Common myeloid progenitor, CD34-positive (primary cell): ENCODE measurements at regions not wholly inside any gene's neighbourhood (a gene's known extent, or its start where the extent isn't known, plus 50 kb on each side); places are given as distances from the start of the nearest gene placed in this dataset.

Experiments
- CTCF ChIA-PET: fragments of 350-600 bp; sonication (Branson Sonifier 250); formaldehyde crosslinking; loops from one replicate; lab custom pipeline; 2021; ENCODE audit warnings: antibody characterized with exemption; lab: Charles Lee
- POLR2A ChIA-PET: fragments of 350-600 bp; sonication (Branson Sonifier 250); formaldehyde crosslinking; loops from one replicate; lab custom pipeline; 2021; ENCODE audit warnings: antibody characterized with exemption; lab: Charles Lee
- DNase-seq, 3 donors: peaks; one replicate each; pipeline versions ENCODE4 v3.0.0 to v3.0.0-alpha.2; 2013
- H3K27ac ChIP-seq, 2 experiments: 1 replicate in 1 of 2; 2 replicates in 1 of 2; pipeline ENCODE4 v1.7.0; 2013; ENCODE audit warnings: inconsistent platforms in 2 of 2, low read length in 2 of 2, mild to moderate bottlenecking in 2 of 2, low read depth in 1 of 2, moderate library complexity in 1 of 2; ENCODE audit not compliant: severe bottlenecking in 2 of 2, insufficient read depth in 1 of 2, poor library complexity in 1 of 2
- H3K27me3 ChIP-seq, 5 experiments: replicated peaks in 2 of 5; 1 replicate in 3 of 5; 2 replicates in 2 of 5; pipeline versions ENCODE4 v1.6.1 to v1.7.0; 2013; ENCODE audit warnings: low read length in 4 of 5, mild to moderate bottlenecking in 2 of 5, moderate library complexity in 2 of 5, inconsistent platforms in 1 of 5; ENCODE audit not compliant: insufficient read depth in 5 of 5, control insufficient read depth in 4 of 5
- H3K36me3 ChIP-seq, 4 experiments: 1 replicate in 2 of 4; 2 replicates in 2 of 4; pipeline versions ENCODE4 v1.6.1 to v1.7.0; 2013; ENCODE audit warnings: low read length in 3 of 4, control low read depth in 1 of 4, mild to moderate bottlenecking in 1 of 4; ENCODE audit not compliant: control insufficient read depth in 4 of 4, insufficient read depth in 4 of 4
- H3K4me1 ChIP-seq, 4 experiments: 1 replicate in 3 of 4; 2 replicates in 1 of 4; pipeline versions ENCODE4 v1.6.1 to v1.7.1; 2013; ENCODE audit warnings: low read length in 3 of 4, mild to moderate bottlenecking in 3 of 4, control low read depth in 1 of 4, inconsistent platforms in 1 of 4, moderate library complexity in 1 of 4; ENCODE audit not compliant: control insufficient read depth in 4 of 4, insufficient read depth in 4 of 4; ENCODE audit errors: control extremely low read depth in 1 of 4
- H3K4me3 ChIP-seq, 7 experiments: 1 replicate in 4 of 7; 2 replicates in 3 of 7; pipeline versions ENCODE4 v1.5.1 to v1.7.0; 2013; ENCODE audit warnings: mild to moderate bottlenecking in 7 of 7, low read length in 6 of 7, moderate library complexity in 6 of 7, inconsistent platforms in 2 of 7, low read depth in 2 of 7, control low read depth in 1 of 7; ENCODE audit not compliant: insufficient read depth in 4 of 7, control insufficient read depth in 1 of 7; ENCODE audit errors: extremely low read depth in 1 of 7
- H3K9me3 ChIP-seq, 5 experiments: 1 replicate in 4 of 5; 2 replicates in 1 of 5; pipeline versions ENCODE4 v1.6.1 to v1.7.1; 2013; ENCODE audit warnings: low read length in 4 of 5, mild to moderate bottlenecking in 2 of 5, inconsistent platforms in 1 of 5, low read depth in 1 of 5, moderate library complexity in 1 of 5; ENCODE audit not compliant: control insufficient read depth in 4 of 5, insufficient read depth in 2 of 5; ENCODE audit errors: control extremely low read depth in 1 of 5
- WGBS: methylation state at CpG from one replicate; pipeline ENCODE4 v1.1.5; 2013; ENCODE audit not compliant: insufficient coverage; 5-methylcytosine and 5-hydroxymethylcytosine counted together

DNA sequence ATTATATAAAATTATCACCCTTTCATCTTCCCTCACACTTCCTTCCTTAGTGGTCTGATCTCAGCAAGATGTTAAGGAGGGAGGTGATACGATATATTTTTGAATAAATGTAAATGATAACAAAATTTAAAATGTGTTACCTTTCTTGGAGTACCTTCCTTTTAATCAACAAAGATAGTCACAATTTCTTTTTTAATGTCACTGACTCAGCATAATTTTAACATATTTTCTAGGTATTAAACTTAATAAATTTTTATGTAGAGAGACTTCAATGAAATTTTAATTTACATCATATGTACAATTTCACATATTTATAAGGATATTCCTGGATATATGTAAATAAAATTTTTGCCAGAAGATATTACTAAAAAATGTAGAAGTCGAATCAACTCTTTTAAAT, 125.0 kb upstream of the FBN2 start:
- no CpG with 5 or more reads among the region's 2 CpGs for WGBS
- H3K27me3 ChIP-seq: no peaks in the 10 kb centered on the region
- DNase-seq: no peak
- H3K9me3 ChIP-seq: peaks cover 0 to 2% (median 0%) of the 10 kb centered on the region in 5 experiments
- CTCF ChIA-PET: no interaction called here
- H3K36me3 ChIP-seq: no peaks in the 10 kb centered on the region
- H3K4me1 ChIP-seq: no peaks in the 10 kb centered on the region
- H3K4me3 ChIP-seq: no peak overlapping the region
- POLR2A ChIA-PET: no interaction called here
- no peak overlapping the region for H3K27ac ChIP-seq

DNA sequence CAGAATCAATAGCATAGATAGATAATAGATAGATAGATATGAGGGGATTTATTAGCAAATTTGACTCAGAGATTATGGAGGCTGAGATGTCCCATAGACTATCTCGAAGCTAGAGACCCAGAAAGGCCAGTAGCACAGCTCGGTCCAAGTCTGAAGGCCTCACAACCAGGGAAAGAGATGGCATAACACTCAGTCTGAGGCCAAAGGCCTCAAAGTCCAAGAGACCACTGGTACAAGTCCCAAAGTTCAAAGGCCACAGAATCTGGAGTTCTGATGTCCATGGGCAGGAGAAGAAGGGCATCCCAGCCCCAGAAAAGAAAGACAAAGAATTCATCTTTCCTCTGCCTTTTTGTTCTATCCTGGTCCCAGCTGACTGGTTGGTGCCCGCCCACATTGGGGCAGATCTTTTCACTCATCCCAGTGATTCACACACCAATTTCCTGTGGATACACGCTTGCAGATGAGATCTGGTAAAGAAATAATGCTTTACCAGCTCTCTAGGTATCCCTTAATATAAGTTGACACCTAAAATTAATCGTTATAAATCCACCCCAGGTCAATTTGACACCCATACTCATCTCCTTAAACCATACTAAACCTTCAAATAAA, 127.8 kb upstream of the FBN2 start:
- 92% methylated on average over 4 of the region's 5 CpGs for WGBS
- no peaks in the 10 kb centered on the region for H3K36me3 ChIP-seq
- H3K27ac ChIP-seq: no peak overlapping the region
- POLR2A ChIA-PET: no interaction called here
- H3K4me1 ChIP-seq: no peaks in the 10 kb centered on the region
- H3K9me3 ChIP-seq: no peaks in the 10 kb centered on the region
- no peaks in the 10 kb centered on the region for H3K27me3 ChIP-seq
- CTCF ChIA-PET: interaction anchor here (2.0 kb wide), 1 partner anchor 10 kb away, joined by 5 read pairs; no protein-coding TSS in a partner anchor
- no peak overlapping the region for H3K4me3 ChIP-seq
- no peak for DNase-seq

DNA sequence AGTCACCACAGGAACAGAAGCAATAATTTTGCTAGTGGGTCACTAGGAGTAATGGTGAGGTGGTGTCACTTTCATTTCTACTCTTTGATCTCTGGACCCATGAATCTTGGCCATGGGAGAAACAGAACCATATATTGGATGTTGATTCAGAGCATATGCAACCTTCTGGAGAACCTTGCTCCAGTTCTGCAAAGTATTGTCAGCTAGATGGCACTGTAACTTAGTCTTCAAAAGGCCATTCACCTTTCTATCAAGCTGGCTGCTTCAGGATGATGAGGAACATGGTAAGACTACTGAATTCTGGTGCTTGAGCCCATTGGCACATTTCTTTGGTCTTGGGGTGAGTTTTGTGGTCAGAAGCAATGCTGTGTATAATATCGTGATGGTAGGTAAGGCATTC, 129.1 kb upstream of the FBN2 start:
- Histone ChIP-seq H3K4me1 (no peaks in the 10 kb centered on the region), H3K36me3 (no peaks in the 10 kb centered on the region), H3K27ac (no peak overlapping the region), H3K27me3 (no peaks in the 10 kb centered on the region), H3K9me3 (no peaks in the 10 kb centered on the region), H3K4me3 (no peak overlapping the region)
- POLR2A ChIA-PET: no interaction called here
- 100% methylated on average over 1 of the region's 1 CpG for WGBS
- CTCF ChIA-PET: interaction anchor here (2.0 kb wide), 1 partner anchor 9 kb away, joined by 5 read pairs; no protein-coding TSS in a partner anchor
- DNase-seq: no peak

DNA sequence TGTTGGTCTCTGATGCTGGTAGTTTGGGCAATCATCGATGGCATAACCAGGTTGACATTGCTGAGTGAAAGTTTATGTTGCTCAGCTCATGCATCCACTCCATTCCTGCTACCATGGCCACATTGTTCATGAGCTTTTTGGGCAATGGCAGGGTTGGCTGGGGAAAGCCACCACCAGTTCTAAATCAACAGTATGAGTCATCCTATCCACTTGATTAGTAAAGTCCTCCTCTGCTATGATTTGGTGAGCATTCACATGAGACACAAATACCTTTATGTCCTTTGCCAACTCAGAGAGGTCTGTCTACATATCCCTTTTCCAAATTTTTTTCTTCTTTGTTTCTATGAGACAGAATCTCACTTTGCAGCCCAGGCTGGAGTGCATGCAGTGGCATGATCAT, 129.7 kb upstream of the FBN2 start:
- Histone ChIP-seq H3K9me3 (no peaks in the 10 kb centered on the region), H3K36me3 (no peaks in the 10 kb centered on the region), H3K27ac (no peak overlapping the region), H3K4me3 (no peak overlapping the region), H3K27me3 (no peaks in the 10 kb centered on the region), H3K4me1 (no peaks in the 10 kb centered on the region)
- ChIA-PET POLR2A (no interaction called here), CTCF (no interaction called here)
- WGBS: 100% methylated on average over 1 of the region's 1 CpG
- DNase-seq: no peak

DNA sequence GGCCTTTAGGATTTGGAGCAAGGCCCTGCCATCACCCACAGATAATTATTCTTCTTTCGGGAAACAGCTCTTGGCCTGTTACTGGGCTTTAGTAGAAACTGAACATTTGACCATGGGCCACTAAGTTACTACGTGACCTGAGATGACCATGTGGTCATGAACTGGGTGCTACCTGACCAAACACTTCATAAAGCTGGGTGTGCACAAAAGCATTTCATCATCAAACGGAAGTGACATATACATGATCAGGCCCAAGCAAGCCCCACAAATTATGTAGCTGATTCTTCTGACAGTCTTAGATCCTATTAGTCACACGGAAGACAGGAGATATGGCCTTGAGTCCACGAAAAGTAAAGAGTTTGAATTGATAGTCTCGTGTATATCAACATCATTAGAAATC, 130.9 kb upstream of the FBN2 start:
- no peak overlapping the region for H3K4me3 ChIP-seq
- no peak for DNase-seq
- WGBS: 100% methylated on average over 3 of the region's 6 CpGs
- no peaks in the 10 kb centered on the region for H3K27me3 ChIP-seq
- H3K27ac ChIP-seq: no peak overlapping the region
- H3K36me3 ChIP-seq: no peaks in the 10 kb centered on the region
- ChIA-PET CTCF (no interaction called here), POLR2A (no interaction called here)
- no peaks in the 10 kb centered on the region for H3K9me3 ChIP-seq
- H3K4me1 ChIP-seq: no peaks in the 10 kb centered on the region

DNA sequence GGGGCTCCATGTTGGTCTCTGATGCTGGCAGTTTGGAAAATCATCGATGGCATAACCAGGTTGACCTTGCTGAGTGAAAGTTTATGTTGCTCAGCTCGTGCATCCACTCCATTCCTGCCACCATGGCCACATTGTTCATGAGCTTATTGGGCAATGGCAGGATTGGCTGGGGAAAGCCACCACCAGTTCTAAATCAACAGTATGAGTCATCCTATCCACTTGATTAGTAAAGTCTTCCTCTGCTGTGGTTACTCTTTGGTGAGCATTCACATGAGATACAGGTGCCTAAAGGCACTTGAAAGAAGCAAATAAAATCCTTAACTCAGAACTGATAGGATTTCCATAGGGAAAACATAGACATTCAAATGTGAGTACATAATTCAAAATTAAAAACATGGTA, 131.8 kb upstream of the FBN2 start:
- DNase-seq: no peak
- H3K27ac ChIP-seq: no peak overlapping the region

DNA sequence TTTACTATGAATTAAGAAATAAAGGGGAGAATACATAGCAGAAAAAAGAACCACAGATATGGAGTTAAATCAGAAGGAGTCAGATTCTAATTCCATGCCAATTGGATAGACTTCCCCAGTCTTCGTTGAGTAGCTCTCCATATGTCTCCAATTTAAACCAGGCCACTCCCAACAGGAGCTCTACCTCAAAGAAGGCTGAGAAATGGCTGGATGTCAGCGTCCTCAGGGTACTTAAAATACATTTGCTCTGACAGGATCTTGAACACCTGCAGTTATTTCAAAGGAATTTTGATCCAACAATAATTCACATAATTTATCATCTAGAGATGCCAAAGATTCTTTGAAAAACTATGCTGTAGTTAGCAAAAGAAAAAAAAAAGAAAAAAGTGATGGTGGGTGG, 133.9 kb upstream of the FBN2 start:
- ChIA-PET POLR2A (no interaction called here), CTCF (interaction anchor here (1.4 kb wide), 1 partner anchor 11 kb away, joined by 4 read pairs; no protein-coding TSS in a partner anchor)
- DNase-seq: no peak
- 100% methylated on average over 1 of the region's 2 CpGs for WGBS
- no peak overlapping the region for H3K27ac ChIP-seq
- H3K36me3 ChIP-seq: no peaks in the 10 kb centered on the region
- H3K4me1 ChIP-seq: no peaks in the 10 kb centered on the region
- H3K4me3 ChIP-seq: no peak overlapping the region
- H3K27me3 ChIP-seq: no peaks in the 10 kb centered on the region
- H3K9me3 ChIP-seq: peaks cover 0 to 3% (median 0%) of the 10 kb centered on the region in 5 experiments

More for the DNA sequence above, 131.8 kb upstream of the FBN2 start:
- ChIA-PET CTCF (no interaction called here), POLR2A (no interaction called here)
- Histone ChIP-seq H3K36me3 (no peaks in the 10 kb centered on the region), H3K4me1 (no peaks in the 10 kb centered on the region), H3K9me3 (no peaks in the 10 kb centered on the region), H3K4me3 (no peak overlapping the region), H3K27me3 (no peaks in the 10 kb centered on the region)
- 90% methylated on average over 2 of the region's 2 CpGs for WGBS
